Mucosa of descending colon (tissue), 3 donors: ENCODE measurements at regions not wholly inside any gene's neighbourhood (a gene's known extent, or its start where the extent isn't known, plus 50 kb on each side); places are given as distances from the start of the nearest gene placed in this dataset.

ENCODE experiments used
- ATAC-seq: fragments of 200-7000 bp; cut with Tn5 transposase; one replicate; pipeline ENCODE4 v1.9.1; 2020; ENCODE audit warnings: mild to moderate bottlenecking, moderate library complexity
- DNase-seq, 3 donors: peaks; one replicate each; pipeline ENCODE4 v3.0.0-alpha.2; 2020
- H3K36me3 ChIP-seq: fragments of 200-600 bp; one replicate; pipeline ENCODE4 v1.8.0; 2021; ENCODE audit warnings: low read depth, mild to moderate bottlenecking
- H3K4me1 ChIP-seq: fragments of 200-600 bp; one replicate; pipeline ENCODE4 v1.8.0; 2021; ENCODE audit warnings: low read depth, mild to moderate bottlenecking
- H3K4me3 ChIP-seq: fragments of 200-600 bp; one replicate; pipeline ENCODE4 v1.8.0; 2021; ENCODE audit warnings: mild to moderate bottlenecking
- H3K9me3 ChIP-seq: fragments of 200-600 bp; one replicate; pipeline ENCODE4 v1.8.0; 2021; ENCODE audit warnings: mild to moderate bottlenecking
- intact Hi-C, 2 donors: fragments of 100-400 bp; cut with DNase I in 1 of 2; cut with micrococcal nuclease in 1 of 2; formaldehyde crosslinking; loops; one replicate each; pipeline versions ENCODE4 v1.11.0 to v1.11.1; 2022; cut with DNase I, micrococcal nuclease
- TF ChIP-seq, protein P1 (sequence below): fragments of 200-600 bp; IDR thresholded peaks from one replicate; pipeline ENCODE4 v1.8.0; 2022; ENCODE audit warnings: antibody characterized with exemption, mild to moderate bottlenecking
- donor health status: DM: no; HTN: no; CAD: no; lungs with moderate emphysema.
- donor health status: DM: no; HTN: no; CAD: no.
- donor health status: DM: no; HTN: yes; CAD: no.

DNA sequence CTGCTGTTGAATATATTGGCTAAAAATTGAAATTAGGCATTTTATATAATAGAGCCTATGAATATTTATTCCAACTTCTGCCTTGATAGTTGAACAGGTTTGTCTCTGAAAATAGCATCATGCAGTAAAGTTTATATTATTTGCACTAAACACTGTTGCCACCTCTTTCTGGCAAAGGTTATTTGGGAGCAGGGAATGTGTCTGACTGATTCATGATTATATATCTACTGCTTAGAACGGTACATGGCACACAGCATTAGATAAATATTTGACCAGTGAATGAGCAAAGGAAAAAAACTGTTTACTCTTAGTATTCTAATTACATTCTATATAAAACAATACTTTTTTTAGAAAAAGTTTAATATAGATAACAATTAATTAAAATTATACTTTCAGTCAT, 123.1 kb upstream of the MGAT4C start:
- no peaks in the 10 kb centered on the region for H3K4me1 ChIP-seq
- TF ChIP-seq, protein P1, sequence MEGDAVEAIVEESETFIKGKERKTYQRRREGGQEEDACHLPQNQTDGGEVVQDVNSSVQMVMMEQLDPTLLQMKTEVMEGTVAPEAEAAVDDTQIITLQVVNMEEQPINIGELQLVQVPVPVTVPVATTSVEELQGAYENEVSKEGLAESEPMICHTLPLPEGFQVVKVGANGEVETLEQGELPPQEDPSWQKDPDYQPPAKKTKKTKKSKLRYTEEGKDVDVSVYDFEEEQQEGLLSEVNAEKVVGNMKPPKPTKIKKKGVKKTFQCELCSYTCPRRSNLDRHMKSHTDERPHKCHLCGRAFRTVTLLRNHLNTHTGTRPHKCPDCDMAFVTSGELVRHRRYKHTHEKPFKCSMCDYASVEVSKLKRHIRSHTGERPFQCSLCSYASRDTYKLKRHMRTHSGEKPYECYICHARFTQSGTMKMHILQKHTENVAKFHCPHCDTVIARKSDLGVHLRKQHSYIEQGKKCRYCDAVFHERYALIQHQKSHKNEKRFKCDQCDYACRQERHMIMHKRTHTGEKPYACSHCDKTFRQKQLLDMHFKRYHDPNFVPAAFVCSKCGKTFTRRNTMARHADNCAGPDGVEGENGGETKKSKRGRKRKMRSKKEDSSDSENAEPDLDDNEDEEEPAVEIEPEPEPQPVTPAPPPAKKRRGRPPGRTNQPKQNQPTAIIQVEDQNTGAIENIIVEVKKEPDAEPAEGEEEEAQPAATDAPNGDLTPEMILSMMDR: no peak
- intact Hi-C loops: no loop called here
- no peak for ATAC-seq
- DNase-seq: no peak
- H3K4me3 ChIP-seq: no peak overlapping the region
- H3K9me3 ChIP-seq: peaks cover 2% of the 10 kb centered on the region
- H3K36me3 ChIP-seq: no peaks in the 10 kb centered on the region

DNA sequence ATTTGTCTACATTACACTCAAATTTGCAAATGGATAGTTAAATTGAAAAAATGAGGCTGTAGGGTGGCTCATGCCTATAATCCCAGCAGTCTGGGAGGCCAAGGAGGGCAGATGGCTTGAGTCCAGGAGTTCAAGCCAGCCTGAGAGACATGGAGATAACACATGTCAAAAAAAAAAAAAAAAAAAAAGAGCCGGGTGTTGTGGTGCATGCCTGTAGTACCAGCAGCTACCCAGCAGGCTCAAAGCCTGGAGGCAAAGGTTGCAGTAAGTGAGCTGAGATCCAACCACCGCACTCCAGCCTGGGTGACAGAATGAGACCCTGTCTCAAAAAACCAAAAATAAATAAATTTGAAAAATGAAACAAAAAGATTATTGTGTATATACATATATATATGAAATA, 119.9 kb upstream of the MGAT4C start:
- intact Hi-C loops: no loop called here
- Histone ChIP-seq H3K4me1 (no peaks in the 10 kb centered on the region), H3K9me3 (no peaks in the 10 kb centered on the region), H3K4me3 (no peak overlapping the region), H3K36me3 (no peaks in the 10 kb centered on the region)
- TF ChIP-seq, protein P1: no peak
- DNase-seq (peak in 1 of 3 donors; percentile 17), ATAC-seq (no peak)

DNA sequence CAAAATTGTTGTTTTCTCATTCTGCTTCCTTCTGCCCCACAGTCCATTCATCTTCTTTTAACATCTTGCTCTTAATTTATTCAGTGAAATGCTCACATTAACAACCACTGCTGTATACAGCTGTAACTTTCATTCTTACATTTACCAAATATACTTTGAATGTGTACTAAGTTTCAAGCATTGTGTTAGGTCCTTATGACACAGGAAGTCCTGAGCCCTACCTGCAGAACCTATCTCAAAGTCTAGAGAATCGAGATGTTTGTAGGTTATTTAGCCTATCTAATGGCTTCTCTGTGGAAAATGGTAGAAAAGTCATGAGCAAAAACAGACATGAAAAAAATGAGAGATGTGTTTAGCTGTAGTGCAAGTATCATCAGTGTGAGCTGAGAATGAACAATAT, 117.6 kb upstream of the MGAT4C start:
- DNase-seq (no peak), ATAC-seq (no peak)
- H3K4me1 ChIP-seq: no peaks in the 10 kb centered on the region
- TF ChIP-seq, protein P1: no peak
- no peaks in the 10 kb centered on the region for H3K9me3 ChIP-seq
- H3K36me3 ChIP-seq: no peaks in the 10 kb centered on the region
- no peak overlapping the region for H3K4me3 ChIP-seq
- intact Hi-C loops: no loop called here

DNA sequence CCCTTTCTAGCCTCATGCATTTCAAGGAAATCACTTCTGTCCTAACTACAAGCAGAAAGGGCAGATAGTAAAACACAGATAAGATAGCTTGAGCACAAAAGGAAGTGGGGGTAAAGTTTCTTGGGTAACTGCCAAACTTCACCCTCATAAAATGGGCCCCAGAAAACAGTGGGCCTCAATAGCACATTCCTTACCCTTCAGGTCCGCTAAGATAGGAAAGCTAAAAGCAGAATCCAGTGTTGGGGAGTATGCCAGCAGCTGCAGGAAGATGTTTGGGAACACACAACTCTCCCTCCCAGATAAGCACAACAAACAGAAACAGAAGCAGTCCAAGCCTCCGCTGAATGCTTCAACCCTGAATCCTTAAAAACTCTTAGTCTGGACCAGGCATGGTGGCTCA, 110.9 kb upstream of the MGAT4C start:
- no peak for ATAC-seq
- no peak for DNase-seq
- Histone ChIP-seq H3K4me3 (no peak overlapping the region), H3K4me1 (no peaks in the 10 kb centered on the region), H3K9me3 (no peaks in the 10 kb centered on the region), H3K36me3 (no peaks in the 10 kb centered on the region)
- TF ChIP-seq, protein P1: no peak
- intact Hi-C loops: no loop called here

DNA sequence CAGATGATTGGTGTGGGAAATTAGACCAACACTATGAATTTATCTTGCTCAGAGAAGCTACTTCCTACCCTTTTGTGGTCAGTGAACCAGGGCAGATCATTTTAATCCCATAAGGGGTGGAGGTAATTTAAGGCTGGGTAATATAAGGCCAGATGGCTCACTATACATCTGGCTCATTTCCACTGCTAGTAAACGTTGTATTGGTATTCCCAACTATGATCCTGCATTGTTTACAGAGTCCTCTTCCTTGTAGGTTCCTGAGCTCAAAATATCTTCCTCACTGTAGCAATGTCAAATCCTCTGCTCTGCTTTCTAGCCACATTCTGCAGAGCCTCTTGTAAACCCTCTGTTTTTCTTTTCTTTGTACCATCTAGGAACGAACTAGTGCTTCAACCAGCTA, 93.0 kb upstream of the MGAT4C start:
- no peaks in the 10 kb centered on the region for H3K9me3 ChIP-seq
- H3K36me3 ChIP-seq: no peaks in the 10 kb centered on the region
- intact Hi-C loops: no loop called here
- H3K4me1 ChIP-seq: no peaks in the 10 kb centered on the region
- ATAC-seq (no peak), DNase-seq (peak in 1 of 3 donors; percentile 5)
- no peak overlapping the region for H3K4me3 ChIP-seq
- TF ChIP-seq, protein P1: no peak

DNA sequence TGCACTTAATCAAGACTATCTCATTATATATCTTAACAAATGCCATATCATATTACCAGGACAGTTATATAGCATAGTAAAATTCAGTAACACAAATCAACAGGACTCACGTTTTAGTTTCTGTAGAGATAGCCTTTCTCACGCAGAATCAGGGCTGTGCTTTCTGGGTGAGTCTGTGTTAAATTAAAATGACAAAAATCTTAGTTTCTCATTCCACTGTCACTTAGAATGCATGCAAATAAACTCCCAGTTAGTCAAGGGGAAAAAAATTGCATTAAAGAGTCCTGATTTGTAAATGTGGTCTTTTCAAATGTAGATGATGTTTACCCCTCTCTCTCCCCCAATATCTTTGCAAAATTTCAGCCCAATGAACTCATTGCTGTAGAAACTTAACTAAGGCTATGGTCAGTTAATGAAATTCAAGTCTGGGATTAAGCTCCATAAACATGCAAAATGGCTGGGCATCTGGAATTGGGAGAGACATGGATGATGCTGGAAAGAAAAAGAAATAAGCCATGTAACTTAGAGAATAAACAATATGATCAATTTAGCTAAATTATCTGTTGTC, 77.8 kb upstream of the MGAT4C start:
- Histone ChIP-seq H3K36me3 (no peaks in the 10 kb centered on the region), H3K4me1 (no peaks in the 10 kb centered on the region), H3K4me3 (no peak overlapping the region), H3K9me3 (no peaks in the 10 kb centered on the region)
- ATAC-seq: no peak
- no peak for DNase-seq
- TF ChIP-seq, protein P1: no peak
- intact Hi-C loops: no loop called here
